Endometrium (tissue), 2 donors: ENCODE measurements at regions not wholly inside any gene's neighbourhood (a gene's known extent, or its start where the extent isn't known, plus 50 kb on each side); places are given as distances from the start of the nearest gene placed in this dataset.
"Not testable (repeated sequence)": the region's sequence is repeated elsewhere in the genome, so short reads cannot be mapped to it uniquely, and the experiment has no call there.

Experiments used
- FAIRE-seq: peaks from 2 replicates; lab custom pipeline; 2012; peaks lifted over from hg19 to GRCh38; lab: Jason Lieb, UNC
- donor health status: control.
- donor health status: control.

DNA sequence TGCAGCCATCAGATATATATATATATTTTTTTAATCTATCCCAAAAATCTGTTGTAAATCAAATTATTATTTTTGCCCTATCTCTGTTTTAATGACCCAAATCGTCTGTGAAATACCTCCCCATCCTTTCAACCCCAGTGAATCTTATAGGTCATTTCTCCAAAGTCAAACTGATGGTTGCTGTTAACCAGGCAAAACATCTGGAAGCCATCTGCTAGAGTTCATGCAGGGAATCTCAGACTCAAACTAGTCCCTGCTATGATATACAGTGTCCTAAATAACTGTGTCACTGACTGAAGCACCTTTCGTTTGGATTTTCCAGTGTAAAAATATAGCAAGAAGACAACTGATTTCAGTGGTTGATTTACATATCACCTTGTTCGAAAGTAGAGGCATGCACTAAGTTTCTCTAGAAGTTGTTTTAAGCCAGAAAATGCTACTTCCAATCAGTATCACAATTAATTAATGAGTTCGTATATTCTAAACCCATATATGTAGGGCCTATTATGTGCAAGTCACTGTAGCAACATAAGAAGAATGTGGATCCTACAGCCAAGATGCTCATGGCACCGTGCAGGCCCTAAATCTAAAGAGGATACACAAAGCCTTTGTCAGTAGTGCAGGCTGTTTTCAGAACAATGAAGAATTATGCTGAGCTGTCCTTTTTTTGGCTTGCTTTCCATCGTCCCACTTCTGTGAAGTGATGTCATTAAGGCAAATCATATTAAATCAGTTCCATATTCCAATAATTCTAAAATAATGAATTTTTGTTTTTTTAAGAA lies 566.0 kb downstream of the STK39 start:
- peak; percentile 74 for FAIRE-seq

DNA sequence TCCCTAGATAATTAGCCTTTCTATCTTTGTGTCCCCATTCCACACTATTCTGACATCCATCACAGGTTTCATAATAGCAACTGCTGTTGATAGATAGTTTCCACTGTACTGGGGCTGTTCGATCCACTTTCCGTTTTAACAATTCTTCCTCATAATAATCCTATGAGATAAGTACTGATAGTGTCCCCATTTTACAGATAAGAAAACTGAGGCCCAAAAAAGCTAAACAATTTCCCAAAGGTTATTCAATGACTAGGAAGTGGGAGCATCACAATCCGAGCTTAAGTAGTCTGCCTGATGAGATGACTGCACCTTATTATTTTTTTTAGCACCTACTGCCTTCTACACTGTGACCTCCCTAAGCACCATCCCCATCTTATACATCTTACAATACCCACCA lies 569.2 kb downstream of the STK39 start:
- no peak for FAIRE-seq

DNA sequence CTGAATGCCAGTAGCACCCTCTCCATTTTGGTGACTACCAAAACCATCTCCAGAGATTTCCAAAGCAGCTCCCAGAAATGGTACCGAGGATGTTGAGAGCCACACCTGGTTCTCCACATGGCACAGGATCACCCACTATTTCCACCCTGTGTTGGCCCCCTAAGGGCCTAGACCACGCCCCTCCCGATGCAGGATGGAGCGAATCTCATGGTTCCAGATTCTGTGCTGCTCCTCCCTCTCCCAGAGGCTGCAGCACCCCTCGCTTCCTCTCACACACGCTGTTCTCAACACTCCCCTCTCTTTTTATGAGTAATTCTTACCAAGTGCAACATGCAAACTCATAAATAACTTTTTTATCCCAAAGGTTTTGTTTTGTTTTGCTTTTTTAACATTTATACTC lies 571.5 kb downstream of the STK39 start:
- FAIRE-seq, result no peak

DNA sequence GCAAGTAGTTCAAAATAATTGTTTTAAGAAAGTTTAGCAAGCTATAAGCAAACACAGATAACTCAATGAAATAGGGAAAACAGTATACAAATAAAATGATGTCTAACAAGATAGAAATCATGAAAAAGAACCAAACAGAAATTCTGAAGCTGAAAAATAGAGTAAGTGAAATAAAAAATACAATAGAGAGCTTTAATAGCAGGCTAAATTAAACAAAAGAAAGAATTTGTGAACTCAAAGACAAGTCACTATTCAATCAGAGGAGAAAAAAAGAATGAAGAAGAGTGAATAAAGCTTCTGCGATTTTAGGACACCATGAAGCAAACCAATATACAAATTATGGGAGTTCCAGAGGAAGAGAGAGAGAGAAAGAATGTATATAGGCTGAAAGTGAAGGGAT lies 576.8 kb downstream of the STK39 start:
- no peak for FAIRE-seq

DNA sequence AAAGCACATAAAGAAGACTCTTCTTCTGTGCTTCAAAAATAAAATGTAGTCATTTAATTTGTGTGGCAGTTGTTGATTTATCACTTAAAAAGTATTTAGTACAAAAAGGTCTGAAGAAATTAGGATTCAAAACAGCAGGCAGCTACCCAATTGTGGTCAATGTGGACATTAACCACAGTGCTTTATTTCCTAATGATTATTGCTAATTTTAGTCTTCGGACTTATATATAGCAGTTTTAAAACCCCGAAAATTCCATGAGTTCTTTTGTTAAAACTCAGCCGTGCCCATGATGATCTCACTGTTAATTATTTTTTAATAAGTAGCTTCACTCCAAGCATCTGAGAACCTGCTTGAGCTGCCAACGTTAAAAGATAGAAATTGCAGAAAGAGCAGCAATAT lies 594.3 kb downstream of the STK39 start:
- no peak for FAIRE-seq

DNA sequence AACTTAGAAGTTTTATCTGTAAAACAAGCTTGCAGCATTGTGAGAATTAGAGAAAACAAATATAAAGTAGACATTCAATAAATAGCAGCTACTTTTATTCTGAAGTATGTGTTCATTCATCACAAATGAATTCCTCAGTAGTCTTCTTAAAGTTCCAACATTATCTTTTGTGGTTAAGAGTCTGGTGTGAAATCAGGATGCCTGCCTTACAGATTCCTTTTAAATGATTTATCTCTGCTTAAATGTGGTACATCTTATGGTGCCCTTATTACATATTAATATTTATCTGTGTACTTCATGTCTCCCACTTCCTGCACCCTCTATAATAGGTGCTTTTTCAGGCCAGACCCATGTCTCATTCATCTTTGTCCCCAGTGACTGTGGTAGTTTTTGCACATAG lies 595.0 kb downstream of the STK39 start:
- no peak for FAIRE-seq

DNA sequence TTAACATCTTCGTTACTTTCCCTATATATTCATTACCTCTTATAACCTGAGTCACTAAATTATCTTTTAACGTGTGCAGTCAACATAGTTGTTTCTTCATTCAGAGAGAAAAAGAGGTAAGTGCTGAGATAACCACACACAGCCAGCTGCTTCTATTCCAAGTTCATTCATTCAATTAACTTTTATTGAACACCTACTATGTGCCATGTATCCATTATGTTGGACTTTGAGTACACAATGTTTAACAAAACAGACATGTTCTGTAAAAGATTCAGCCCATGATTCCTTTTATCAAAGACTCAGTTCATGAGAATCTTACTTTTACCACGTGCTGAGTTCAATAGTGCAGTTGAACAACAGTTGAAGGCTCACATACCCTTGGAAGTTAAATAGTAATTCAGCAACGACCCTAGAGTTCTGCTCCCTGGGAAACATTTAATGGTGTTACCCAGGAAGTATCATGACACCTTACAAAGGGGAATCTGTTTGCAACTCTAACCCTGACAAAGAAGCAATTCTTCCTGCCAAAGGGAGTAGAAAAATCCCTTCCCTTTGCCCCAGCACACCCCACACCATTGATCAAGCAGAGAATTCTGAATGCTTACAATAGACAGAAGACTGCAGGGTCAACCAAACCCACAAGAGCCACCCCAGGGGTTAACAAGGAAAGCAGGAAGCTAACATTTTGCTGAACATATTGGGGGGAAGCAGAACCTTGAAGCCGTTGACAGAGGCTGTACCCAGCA lies 595.8 kb downstream of the STK39 start:
- FAIRE-seq, result no peak

DNA sequence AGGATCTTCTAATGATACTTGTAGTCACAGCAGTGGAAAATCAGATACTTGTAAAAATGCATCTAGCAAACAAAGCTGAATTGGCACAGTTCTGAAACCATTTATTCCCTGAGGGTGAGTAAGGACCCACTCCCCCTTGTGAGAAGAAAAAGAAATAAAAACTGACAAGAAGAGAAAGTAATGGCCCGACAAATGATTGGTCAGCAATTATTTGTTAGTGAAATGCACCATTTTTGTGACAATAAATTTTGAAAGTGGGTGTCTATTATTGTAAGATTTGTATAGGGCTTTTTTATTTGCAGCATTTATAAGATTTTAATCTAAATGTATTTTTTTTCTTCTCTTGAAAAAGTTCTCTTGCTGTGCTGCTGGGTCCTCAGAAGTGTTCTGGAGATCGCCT lies 600.8 kb downstream of the STK39 start:
- FAIRE-seq, result no peak

DNA sequence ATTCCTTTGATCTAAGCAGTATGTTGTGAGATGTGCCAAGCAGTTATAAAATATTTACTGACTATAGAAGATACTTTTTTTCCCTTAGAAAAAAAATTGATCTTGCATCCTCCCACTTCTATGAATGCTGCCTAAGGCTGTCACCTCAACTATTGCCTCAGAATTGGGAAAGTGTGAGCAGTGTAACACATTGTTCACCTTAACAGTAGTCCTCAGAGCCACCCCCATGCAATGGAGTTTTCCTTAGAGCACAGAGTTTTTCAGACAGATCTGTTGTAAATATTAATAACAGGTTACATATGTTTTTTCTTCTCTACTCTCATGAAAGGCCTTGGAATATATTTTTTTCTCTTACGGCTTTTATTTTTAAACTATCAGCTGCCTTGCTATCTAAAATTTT lies 607.3 kb downstream of the STK39 start:
- no peak for FAIRE-seq

DNA sequence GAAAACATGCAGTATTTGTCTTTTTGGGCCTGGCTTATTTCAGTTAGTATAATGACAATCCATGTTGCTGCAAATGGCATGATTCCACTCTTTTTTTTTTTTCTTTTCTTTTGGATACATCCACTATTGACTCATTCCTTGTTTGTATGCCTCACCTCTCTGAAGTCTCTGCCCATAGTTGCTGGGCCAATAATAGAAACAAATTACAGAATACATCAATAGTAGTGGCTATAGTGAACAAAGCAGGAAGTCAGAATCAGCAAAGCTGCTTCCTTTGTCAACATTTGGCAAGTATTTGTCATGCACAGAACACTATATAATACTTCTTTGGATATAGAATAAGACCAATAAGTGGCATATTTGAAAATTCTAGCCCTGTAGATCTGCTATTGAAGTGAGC lies 609.7 kb downstream of the STK39 start:
- FAIRE-seq, result no peak

DNA sequence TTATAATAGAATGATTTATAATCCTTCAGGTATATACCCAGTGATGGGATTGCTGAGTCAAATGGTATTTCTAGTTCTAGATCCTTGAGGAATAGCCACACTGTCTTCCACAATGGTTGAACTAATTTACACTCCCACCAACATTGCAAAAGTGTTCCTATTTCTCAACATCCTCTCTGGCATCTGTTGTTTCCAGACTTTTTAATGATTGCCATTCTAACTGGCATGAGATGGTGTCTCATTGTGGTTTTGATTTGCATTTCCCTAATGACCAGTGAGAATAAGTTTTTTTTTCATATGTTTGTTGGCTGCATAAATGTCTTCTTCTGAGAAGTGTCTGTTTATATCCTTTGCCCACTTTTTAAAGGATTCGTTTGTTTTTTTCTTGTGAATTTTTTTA lies 615.1 kb downstream of the STK39 start:
- FAIRE-seq, result not testable (repeated sequence)

DNA sequence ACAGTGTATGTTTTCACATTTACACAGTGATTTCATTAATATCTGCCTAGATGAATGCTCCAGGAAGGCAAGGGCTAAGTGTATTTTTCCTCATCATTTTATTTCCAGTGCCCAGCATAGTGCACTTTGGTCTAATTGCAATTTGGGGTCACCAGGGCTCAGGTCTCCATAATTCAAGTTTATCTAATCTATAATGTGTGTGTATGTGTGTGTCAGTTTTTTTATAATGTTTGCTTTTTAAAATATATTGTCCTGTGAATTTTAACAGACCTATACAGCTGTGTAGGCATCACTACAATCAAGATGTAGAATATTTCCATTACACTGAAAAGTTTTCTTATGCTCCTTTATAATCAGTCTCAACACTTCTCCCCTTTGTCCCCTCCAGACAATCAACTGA lies 620.4 kb downstream of the STK39 start:
- no peak for FAIRE-seq

DNA sequence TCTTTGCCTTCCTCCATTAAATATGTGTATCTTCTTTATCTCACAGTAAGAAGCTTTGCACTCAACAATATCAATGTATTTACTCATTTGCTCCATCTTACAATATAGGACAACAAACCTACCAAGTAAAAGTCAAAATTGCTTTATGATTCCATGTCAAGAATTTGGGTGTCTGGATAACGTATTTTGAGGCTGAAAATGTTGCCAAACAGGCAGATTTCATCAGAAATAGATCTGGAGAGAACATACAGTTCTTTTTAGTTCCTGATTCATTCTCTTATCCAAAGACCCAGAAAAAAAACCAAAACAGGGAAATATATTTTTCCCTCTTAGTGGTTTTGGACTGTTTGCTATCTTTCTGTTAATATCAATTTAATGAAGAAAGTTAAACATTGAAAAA lies 621.1 kb downstream of the STK39 start:
- FAIRE-seq, result no peak

DNA sequence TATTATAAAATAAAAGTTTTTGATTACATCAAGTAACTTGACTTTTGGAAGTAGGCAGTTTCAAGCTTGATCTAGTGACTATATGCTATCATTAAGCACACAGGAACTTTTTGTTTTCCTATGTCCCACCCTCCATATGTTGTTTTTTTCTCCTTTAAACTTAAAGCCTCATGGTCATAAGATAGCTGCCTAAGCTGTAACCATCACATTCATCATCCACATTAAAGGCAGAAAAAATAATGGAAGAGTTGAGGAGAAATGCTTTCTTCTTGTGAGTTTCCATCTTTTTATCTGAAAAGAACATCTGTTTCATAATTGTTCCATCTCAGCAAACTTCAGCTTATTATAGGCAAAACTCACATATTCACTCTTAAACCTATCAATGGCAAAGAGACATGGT lies 630.4 kb downstream of the STK39 start:
- FAIRE-seq, result no peak

DNA sequence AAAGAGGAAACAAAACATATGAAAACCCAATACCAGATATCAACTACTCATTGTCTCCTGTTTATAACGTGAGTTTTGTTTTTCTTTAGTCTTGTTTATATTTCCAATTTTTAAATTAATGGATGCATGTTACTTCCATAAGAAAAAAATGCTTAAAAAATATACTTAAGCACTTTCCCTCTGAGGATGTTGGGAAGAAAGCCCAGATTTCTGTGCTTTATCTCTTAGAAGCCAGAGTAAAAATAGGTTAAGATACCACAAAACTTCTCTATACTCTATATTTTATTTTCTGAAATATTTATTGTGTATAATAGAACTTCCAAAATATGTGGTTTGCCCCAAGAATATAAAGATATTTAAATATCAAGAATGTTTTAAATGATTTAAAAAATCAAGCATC lies 633.9 kb downstream of the STK39 start:
- no peak for FAIRE-seq

DNA sequence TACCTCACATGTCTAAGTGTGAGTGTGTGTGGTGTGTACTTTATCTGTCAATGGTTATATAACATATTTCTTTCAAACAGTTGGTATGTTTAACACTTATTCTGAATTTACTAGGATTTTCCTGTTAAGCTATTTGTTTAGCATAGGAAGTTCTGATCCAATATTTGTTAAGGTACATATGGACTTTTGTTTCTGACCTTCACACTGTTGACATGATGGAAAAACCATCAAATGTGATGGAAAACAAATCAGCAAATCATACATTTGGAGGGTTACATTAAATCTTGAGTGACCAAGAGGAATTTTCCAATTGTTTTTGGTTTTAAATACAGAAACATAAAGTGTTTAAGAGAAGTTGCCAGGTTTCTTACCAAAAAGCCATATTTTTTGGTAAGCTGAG lies 638.9 kb downstream of the STK39 start:
- FAIRE-seq, result no peak

DNA sequence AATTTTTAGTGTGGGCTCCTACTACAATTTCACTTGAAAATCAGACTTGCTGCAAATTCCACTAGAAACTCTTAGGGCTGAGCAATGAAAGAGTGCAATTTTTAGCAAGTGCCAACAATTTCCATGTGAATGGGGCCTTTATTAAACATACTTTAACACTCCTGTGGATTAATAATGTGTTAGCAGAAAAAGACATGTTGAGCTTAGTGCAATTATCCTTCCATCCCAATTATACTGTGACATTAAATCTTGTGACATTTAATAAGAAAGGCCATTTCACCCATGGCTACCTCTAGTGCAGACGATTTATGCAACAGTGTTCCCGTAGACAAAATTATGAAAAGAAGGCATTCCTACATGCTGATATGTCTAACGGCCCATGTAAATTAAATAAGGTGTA lies 639.7 kb downstream of the STK39 start:
- no peak for FAIRE-seq

DNA sequence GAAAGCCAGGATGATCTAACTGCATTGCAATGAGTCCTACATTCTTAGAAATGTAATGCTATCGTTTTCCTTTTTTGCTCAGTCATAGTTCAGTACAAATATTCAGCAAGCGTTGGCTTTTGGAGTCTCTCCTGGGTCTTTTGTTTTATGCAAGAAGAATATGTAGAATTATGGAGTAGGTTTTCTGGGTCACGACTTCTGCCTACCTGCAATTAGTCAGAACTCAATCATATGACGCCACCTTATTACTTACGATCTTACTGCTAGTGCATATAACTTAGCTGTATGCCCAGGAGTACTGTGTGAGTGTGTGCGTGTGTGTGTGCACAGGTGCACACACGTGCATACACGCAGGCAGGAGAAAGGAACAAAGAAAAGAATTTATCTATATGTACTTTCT lies 640.2 kb downstream of the STK39 start:
- FAIRE-seq, result no peak

DNA sequence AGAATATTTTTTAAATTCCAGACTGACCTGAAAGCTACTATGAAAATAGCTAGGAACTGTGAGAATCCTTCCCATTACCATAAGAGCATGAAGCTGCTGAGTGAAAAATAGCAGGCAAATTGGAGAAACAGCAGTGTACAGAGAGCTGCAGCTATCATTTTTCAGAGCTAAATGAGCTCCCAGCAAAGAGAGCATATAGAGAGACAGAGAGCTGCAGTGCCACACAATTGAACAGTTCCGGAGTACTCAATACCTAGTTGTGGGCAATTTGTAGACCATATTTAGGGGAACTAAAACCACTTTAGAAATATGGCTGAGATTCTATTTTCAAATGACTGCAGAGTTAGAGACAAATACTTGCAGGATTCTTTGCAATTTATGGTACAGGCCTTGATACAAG lies 645.3 kb downstream of the STK39 start:
- FAIRE-seq, result no peak

DNA sequence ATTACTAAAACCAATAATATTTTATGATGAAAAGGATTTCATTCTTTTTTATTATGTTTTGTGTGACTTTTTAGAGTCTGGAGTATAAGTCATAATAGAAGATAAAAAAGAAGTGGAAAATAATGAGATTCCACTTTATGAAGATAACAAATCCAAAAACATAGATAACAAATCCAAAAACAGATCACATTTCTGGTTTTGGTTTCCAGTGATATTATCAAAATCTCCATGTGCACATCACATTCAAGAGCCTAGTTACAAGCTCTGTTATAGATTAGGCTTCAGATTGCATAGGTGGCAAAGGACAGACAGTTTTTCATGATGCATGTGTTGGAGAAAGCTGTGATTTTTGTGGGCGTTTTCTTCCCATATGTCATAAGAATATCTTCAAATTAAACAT lies 648.2 kb downstream of the STK39 start:
- peak; percentile 94 for FAIRE-seq

DNA sequence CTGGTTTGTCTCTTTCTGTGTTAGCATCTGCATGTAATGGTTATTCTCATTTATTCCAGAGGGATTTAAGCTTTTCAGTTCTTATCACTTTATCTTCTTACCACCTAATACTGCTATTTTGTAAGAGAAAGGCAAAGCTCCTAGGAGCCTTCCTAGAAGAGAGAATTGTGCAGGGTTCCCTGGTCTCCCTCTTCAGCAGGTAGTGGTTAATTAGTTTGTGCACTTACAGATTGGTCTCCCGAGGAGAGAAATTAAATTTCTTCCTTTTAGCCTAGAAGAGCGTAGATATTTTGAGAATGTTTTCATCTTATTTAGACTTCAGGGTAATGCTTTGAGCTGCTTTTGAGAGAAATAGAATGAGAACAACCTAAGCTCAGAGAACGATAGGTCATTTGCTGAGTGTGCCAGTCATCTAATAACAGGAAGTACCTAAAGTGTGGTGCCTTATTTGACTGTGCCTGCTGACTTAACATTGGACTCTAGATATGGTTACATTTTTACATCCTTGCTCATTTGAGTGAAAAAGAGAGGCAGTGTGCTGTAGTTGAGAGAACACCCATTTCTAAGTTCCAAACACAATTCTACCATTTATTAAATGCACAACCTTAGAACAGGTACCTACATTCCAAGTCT lies 651.4 kb downstream of the STK39 start:
- FAIRE-seq, result no peak

DNA sequence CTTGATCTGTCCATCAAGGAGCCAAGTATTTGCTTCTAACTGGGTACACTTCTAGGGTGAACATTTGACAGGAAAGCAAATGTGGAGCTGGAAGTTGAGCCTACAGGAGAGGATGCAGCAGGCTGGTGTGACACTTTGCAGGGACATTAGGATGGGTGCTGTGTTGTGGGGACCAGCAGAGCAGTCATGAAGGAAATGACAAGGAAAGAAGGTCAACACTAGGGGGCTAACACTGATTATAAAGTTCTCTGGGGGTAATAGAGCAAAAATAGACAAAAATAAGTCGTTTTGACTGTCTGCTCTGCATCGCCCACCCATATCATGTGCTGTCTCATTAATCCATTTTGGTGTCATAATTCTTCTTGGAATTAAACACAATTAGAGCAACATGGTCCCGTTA lies 652.4 kb downstream of the STK39 start:
- FAIRE-seq, result no peak

DNA sequence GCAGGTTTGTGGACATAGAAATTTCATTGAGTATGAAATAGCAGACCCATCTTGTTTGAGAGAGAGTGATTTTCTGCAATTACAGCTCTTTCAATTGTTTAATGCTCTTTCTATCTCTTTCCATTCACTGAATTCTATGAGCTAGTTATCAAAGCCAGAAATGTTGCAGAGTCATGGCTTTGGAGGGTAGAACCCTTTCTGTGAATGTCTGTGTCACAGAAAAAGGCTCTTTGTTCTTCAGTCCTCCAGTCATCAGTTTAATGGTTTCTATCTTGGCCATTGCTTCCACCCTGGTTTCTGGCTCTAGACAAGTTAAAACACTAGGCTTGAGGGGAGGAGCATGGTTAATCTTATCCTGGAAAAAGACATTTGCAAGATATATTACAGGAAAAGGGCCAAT lies 655.0 kb downstream of the STK39 start:
- no peak for FAIRE-seq

DNA sequence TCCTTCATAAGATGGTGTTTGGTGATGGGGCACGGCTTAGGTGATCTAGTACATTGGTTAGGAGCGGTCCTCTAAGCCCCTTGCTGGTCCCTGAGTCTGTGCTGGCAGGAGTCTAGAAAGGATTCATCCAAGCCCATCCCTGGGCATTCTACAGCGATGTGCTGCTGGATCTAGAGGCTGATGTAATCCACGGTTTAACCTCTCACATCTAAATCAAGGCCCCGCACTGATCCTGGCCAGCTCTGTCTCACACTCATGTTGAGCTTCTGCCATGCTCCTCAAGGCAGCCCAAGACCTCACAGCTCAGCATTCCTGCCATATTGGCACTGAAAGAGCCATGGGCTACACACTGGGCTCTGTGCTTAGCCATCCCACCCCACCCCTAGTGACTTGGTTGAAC lies 664.8 kb downstream of the STK39 start:
- FAIRE-seq, result no peak
